ENCODE measurements at regions not wholly inside any gene's neighbourhood (a gene's known extent, or its start where the extent isn't known, plus 50 kb on each side); places are given as distances from the start of the nearest gene placed in this dataset.

GRCh38 chr18:76622651-76623050 lies 127.6 kb upstream of the ZNF516 start:
- Histone ChIP-seq H3K27ac (ENCODE audit: extremely low read depth, low read depth, low read length) (no peak overlapping the region), H3K9me3 (ENCODE audit: control insufficient read depth, insufficient read depth, low read depth, low read length) (no peaks in the 10 kb centered on the region), H3K4me1 (ENCODE audit: control insufficient read depth, insufficient read depth, low read length) (peaks cover 14% of the 10 kb centered on the region), H3K36me3 (ENCODE audit: control insufficient read depth in 2 of 2, insufficient read depth in 1 of 2, low read length in 2 of 2) (no peaks in the 10 kb centered on the region), H3K4me3 (ENCODE audit: low read depth, low read length) (no peak overlapping the region)
- ChIA-PET POLR2A (no interaction called here), CTCF (interaction anchor here (1.2 kb wide), 1 partner anchor 36 kb away, joined by 3 read pairs; no protein-coding TSS in a partner anchor)
- TF ChIP-seq ZNF529 (tag by site-specific recombination; IDR thresholded peaks at IDR 0.05; ENCODE audit: insufficient replicate concordance): no peak
- TF ChIP-seq, protein P1, sequence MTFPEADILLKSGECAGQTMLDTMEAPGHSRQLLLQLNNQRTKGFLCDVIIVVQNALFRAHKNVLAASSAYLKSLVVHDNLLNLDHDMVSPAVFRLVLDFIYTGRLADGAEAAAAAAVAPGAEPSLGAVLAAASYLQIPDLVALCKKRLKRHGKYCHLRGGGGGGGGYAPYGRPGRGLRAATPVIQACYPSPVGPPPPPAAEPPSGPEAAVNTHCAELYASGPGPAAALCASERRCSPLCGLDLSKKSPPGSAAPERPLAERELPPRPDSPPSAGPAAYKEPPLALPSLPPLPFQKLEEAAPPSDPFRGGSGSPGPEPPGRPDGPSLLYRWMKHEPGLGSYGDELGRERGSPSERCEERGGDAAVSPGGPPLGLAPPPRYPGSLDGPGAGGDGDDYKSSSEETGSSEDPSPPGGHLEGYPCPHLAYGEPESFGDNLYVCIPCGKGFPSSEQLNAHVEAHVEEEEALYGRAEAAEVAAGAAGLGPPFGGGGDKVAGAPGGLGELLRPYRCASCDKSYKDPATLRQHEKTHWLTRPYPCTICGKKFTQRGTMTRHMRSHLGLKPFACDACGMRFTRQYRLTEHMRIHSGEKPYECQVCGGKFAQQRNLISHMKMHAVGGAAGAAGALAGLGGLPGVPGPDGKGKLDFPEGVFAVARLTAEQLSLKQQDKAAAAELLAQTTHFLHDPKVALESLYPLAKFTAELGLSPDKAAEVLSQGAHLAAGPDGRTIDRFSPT (tag by site-specific recombination; IDR thresholded peaks at IDR 0.05): no peak
- TF ChIP-seq MZF1 (tag by site-specific recombination; IDR thresholded peaks at IDR 0.05; ENCODE audit: borderline replicate concordance): no peak
- no peak for TF ChIP-seq ZNF664 (tag by site-specific recombination; IDR thresholded peaks at IDR 0.05)
- TF ChIP-seq, protein P2, sequence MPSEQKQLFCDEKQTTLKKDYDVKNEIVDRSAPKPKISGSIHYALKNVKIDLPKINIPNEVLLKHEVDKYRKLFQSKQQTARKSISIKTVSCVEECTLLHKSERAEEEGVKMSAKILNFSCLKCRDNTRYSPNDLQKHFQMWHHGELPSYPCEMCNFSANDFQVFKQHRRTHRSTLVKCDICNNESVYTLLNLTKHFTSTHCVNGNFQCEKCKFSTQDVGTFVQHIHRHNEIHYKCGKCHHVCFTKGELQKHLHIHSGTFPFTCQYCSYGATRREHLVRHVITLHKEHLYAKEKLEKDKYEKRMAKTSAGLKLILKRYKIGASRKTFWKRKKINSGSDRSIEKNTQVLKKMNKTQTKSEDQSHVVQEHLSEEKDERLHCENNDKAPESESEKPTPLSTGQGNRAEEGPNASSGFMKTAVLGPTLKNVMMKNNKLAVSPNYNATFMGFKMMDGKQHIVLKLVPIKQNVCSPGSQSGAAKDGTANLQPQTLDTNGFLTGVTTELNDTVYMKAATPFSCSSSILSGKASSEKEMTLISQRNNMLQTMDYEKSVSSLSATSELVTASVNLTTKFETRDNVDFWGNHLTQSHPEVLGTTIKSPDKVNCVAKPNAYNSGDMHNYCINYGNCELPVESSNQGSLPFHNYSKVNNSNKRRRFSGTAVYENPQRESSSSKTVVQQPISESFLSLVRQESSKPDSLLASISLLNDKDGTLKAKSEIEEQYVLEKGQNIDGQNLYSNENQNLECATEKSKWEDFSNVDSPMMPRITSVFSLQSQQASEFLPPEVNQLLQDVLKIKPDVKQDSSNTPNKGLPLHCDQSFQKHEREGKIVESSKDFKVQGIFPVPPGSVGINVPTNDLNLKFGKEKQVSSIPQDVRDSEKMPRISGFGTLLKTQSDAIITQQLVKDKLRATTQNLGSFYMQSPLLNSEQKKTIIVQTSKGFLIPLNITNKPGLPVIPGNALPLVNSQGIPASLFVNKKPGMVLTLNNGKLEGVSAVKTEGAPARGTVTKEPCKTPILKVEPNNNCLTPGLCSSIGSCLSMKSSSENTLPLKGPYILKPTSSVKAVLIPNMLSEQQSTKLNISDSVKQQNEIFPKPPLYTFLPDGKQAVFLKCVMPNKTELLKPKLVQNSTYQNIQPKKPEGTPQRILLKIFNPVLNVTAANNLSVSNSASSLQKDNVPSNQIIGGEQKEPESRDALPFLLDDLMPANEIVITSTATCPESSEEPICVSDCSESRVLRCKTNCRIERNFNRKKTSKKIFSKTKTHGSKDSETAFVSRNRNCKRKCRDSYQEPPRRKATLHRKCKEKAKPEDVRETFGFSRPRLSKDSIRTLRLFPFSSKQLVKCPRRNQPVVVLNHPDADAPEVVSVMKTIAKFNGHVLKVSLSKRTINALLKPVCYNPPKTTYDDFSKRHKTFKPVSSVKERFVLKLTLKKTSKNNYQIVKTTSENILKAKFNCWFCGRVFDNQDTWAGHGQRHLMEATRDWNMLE (tag by site-specific recombination; conservative IDR thresholded peaks at IDR 0.05; ENCODE audit: low read depth): no peak
- TF ChIP-seq ZNF843 (tag by site-specific recombination; IDR thresholded peaks at IDR 0.05): no peak

- ChIA-PET POLR2A (no interaction called here), CTCF (interaction anchor here (0.7 to 0.9 kb wide), 2 partner anchors 15 to 36 kb away, joined by 3 read pairs; no protein-coding TSS in a partner anchor)
- H3K4me1 ChIP-seq (ENCODE audit: control insufficient read depth, insufficient read depth, low read length): peaks cover 14% of the 10 kb centered on the region
- no peaks in the 10 kb centered on the region for H3K36me3 ChIP-seq (ENCODE audit: control insufficient read depth in 2 of 2, insufficient read depth in 1 of 2, low read length in 2 of 2)
- TF ChIP-seq, protein P3, sequence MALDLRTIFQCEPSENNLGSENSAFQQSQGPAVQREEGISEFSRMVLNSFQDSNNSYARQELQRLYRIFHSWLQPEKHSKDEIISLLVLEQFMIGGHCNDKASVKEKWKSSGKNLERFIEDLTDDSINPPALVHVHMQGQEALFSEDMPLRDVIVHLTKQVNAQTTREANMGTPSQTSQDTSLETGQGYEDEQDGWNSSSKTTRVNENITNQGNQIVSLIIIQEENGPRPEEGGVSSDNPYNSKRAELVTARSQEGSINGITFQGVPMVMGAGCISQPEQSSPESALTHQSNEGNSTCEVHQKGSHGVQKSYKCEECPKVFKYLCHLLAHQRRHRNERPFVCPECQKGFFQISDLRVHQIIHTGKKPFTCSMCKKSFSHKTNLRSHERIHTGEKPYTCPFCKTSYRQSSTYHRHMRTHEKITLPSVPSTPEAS (tag by site-specific recombination; IDR thresholded peaks at IDR 0.05): no peak
- TF ChIP-seq ZNF133 (tag by site-specific recombination; IDR thresholded peaks at IDR 0.05) (no peak), ZBTB11 (tag by site-specific recombination; conservative IDR thresholded peaks at IDR 0.05; ENCODE audit: low read depth) (no peak), ZNF501 (tag by site-specific recombination; IDR thresholded peaks at IDR 0.05) (no peak), ZNF548 (tag by site-specific recombination; IDR thresholded peaks at IDR 0.05) (no peak), ZNF626 (tag by site-specific recombination; IDR thresholded peaks at IDR 0.05) (no peak), ZBTB20 (tag by site-specific recombination; IDR thresholded peaks at IDR 0.05) (no peak), ELK4 (IDR thresholded peaks at IDR 0.05; ENCODE audit: borderline replicate concordance, low read depth, low read length) (no peak), ZNF670 (tag by site-specific recombination; IDR thresholded peaks at IDR 0.05; ENCODE audit: low read depth) (no peak)
- no peak overlapping the region for H3K4me3 ChIP-seq (ENCODE audit: low read depth, low read length)
- H3K9me3 ChIP-seq (ENCODE audit: control insufficient read depth, insufficient read depth, low read depth, low read length): no peaks in the 10 kb centered on the region
- H3K27ac ChIP-seq (ENCODE audit: extremely low read depth, low read depth, low read length): no peak overlapping the region
Measured at GRCh38 chr18:76621782-76622495, 126.9 kb upstream of the ZNF516 start.

Data from HEK293 (cell line).